Endothelial cell of hepatic sinusoid (primary cell): ENCODE measurements at regions not wholly inside any gene's neighbourhood (a gene's known extent, or its start where the extent isn't known, plus 50 kb on each side); places are given as distances from the start of the nearest gene placed in this dataset.

Experiments
- in situ Hi-C: cut with HindIII; loops from 2 replicates; pipeline ENCODE4 v1.10.0; 2017; ENCODE audit warnings: low sequenced_read_pairs

GRCh38 chr20:6439737-6440442 lies 317.1 kb upstream of the FERMT1 start:
- in situ Hi-C loops = loop anchor here (5.0 kb wide), 1 partner anchor 48 kb away; no protein-coding TSS in a partner anchor

GRCh38 chr20:6434131-6434530 lies 311.3 kb upstream of the FERMT1 start:
- in situ Hi-C loops = no loop called here

DNA sequence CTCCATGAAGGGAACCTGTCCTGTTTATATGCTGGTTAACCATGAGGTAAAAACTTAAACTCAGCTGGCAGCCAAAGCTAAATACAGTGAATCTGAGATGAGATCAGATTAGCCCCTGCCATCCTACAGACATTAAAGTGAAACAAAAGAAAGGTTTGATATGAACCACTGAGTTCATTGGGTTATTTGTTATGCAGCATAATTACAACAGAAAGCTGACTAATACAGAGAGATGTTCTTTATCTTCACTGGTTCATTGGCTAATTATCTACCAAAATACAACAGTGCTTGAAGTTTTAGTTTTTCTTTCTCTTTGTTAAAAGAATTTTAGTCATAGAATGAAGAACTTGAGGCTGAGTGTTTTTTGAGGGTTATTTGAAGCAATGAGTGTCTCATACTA lies 307.6 kb upstream of the FERMT1 start:
- in situ Hi-C loops = no loop called here

GRCh38 chr20:6426287-6426891 lies 303.6 kb upstream of the FERMT1 start:
- in situ Hi-C loops = no loop called here

DNA sequence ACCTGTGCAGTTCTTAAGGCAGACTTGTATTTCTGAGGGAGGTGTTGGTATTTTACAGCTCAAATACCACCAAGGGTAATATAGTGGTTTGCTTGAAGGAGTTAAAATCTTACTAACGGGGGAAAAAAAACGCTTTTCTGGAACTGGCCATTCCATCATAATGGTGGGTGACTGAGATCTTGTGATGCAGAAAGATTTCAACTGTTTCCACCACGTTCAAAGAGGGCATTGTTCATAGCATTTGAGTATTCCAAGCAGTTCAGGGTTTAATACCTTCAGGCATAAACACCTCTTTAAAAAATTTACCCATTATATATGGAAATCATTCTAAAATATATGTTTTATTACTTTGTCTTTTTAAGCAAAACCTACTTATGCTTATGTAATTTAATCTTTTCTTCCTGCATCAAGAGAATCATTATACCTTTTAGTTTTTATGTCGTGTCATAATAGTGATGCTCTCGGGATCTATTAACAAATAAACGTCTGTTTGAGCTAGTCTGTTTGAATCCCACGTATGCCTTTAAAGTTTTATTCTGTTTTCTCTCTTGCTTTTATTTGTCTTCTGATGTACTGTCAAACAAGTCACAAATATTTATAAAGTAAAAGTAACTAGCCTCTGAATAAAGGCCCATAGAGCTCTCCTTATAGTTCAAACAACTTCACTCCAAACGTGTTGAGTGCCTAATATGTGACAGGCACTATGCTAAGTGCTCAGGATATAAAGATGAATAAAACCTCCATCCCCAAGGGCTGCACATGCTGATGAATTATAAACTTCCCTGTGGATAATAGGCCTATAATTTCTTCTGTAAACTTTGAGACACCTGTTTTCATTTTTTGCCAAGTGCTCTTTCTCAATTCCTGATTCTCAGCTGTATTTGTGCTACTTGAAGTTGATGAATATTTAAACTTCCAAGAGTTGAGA lies 298.8 kb upstream of the FERMT1 start:
- in situ Hi-C loops = no loop called here

GRCh38 chr20:6420336-6420735 lies 297.5 kb upstream of the FERMT1 start:
- in situ Hi-C loops = no loop called here

DNA sequence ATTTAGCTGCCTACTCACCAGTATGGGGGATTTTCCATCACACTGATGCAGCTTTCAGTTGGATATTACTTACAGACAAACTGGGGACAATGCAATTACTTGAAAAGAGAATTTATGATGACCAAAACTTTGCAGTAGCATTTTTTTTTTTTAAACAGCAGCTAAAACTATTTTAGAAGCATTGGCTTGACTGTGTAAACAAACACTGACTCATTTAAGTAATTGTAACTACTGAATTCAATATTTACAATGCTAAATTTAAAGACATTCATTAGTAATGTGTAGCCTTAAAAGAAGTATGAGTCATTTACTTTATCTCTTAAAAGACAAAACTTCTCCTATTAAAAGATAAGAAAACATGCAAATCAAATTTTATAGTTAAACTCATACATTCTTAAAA lies 295.9 kb upstream of the FERMT1 start:
- in situ Hi-C loops = loop anchor here (10.0 kb wide), 1 partner anchor 136 kb away; no protein-coding TSS in a partner anchor

DNA sequence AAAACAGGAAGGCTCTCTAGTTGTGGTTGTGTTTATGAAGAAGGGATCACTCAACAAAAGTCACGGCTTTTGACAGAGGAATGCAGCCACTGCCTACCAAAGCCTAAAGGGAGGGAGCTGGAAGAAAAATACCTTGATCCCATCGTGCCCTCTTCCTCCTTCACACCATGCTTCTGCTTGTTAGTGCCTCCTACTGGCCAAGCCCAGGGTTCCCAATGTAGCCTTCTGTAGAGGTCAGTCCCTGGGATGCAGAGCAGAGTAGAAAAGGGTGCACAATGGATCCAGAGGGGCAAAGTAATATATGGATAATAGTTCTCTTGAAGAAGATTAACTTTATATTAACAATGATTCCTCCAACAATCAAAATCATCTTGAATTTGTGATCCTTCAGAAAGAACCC lies 293.5 kb upstream of the FERMT1 start:
- in situ Hi-C loops = loop anchor here (10.0 kb wide), 1 partner anchor 138 kb away; no protein-coding TSS in a partner anchor

DNA sequence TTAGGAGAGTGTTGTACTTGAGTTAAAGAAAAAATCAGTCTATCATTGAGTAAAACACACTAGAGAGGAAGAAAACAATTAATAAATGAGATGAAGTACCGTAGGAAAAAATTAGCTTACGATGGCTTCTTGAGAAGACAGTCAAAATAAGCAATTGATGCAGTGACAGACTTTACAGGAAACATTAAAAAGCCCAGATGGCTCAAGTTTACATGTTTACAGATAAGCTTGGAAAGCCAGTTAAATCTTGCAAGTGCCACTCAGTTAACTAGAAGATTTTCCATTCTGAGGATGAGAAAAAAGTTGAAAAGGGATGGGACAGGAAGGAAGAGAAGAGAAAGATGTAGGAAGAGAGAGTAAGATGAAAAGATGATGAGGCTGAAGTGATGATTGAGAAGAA lies 288.8 kb upstream of the FERMT1 start:
- in situ Hi-C loops = loop anchor here (5.0 to 10.0 kb wide), 2 partner anchors 143 to 516 kb away; no protein-coding TSS in a partner anchor

DNA sequence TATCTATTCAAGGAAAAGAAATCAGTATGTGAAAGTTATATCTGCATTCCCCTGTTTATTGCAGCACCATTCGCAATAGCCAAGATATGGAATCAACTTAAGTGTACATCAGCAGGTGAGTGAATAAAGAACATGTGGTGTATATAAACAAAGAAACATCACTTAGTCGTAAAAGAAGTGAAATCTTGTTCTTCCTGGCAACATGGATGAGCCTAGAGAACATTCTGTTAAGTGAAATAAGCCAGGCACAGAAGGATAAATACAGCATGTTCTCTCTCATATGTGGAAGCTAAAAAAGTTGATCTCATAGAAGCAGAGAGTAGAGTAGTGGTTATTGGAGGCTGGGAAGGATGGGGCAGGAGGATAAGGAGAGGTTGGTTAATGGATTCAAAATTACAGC lies 287.9 kb upstream of the FERMT1 start:
- in situ Hi-C loops = loop anchor here (5.0 to 10.0 kb wide), 2 partner anchors 144 to 517 kb away; no protein-coding TSS in a partner anchor

DNA sequence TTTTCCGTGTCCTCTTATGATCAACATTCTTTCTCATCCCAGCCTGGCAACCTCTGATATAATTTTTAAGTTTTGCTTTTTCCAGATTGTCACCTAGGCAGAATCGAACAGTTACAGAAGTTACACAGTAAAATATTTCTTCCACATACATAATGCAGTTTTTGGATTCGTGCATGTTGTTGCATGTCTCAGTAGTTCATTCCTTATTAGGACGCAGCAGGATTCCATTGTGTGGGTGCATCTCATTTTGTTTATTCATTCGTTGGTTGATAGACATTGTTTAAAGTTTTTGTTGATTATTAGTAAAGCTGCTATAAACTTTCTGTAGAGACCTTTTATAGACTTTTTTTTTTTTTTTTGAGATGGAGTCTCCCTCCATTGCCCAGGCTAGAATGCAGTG lies 284.3 kb upstream of the FERMT1 start:
- in situ Hi-C loops = no loop called here

- in situ Hi-C loops = no loop called here
These were observed 279.2 kb upstream of the FERMT1 start for GRCh38 chr20:6401893-6402557.

GRCh38 chr20:6397115-6397514 lies 274.3 kb upstream of the FERMT1 start:
- in situ Hi-C loops = no loop called here

DNA sequence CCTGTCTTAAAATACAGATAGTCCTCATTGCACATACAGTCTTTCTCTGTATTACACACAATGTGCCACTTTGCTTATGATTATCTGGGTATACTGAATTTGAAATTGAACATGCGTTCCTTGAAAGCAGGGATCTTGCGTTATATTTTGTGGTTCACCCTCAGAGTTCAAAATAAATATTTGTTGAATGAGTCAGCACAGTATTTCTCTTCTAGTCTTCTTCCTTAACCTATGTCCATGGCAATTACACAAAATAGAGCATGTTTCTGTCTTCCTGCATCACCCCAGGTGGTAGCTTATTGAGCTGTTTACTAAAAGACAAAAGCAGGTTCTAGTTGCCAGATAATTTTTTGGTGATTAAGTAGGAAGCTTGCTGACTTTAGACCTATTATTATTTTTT lies 272.9 kb upstream of the FERMT1 start:
- in situ Hi-C loops = no loop called here

GRCh38 chr20:6388671-6389197 lies 265.9 kb upstream of the FERMT1 start:
- in situ Hi-C loops = no loop called here

DNA sequence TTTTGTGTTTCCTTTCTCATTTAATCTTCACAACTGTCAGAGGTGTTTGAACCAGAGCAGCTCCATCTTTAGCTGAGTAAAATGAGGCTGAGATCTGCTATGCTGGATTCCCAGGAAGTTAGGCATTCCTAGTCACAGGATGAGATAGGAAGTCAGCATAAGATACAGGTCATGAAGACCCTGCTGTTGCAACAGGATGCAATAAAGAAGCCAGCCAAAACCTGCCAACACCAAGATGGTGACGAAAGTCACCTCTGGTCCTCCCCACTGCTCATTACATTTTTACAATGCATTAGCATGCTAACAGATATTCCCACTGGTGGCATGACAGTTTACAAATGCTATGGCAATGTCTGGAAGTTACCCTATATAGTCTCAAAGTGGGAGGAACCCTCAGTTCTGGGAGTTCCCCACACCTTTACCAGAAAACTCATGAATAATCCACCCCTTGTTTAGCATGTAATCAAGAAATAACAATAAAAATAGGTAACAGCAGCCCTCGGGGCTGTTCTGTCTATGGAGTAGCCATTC lies 262.2 kb upstream of the FERMT1 start:
- in situ Hi-C loops = no loop called here

GRCh38 chr20:6384380-6384779 lies 261.6 kb upstream of the FERMT1 start:
- in situ Hi-C loops = no loop called here

DNA sequence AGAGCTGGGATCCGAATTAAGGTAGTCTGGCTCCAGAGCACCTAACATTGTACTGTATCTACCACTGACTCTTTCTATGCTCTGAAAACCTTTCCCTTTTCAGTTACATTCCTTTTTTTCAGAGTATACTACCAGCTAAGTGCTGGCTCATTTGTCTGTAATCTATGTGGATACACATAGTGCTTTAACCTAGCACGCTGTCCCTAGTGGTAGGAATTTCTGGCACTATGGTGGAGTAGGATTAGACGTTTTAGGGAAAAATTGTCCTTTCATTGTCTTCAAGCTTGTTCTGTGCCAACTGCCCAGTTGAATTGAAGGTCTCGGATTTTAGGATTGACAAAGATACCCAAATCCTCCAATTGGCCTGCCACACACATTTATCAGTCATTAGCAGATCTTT lies 259.1 kb upstream of the FERMT1 start:
- in situ Hi-C loops = no loop called here

- in situ Hi-C loops = no loop called here
These were observed 239.4 kb upstream of the FERMT1 start for GRCh38 chr20:6362245-6362644.

- in situ Hi-C loops = no loop called here
These were observed 237.9 kb upstream of the FERMT1 start for GRCh38 chr20:6360766-6361165.
